Skeletal muscle satellite cell (primary cell): ENCODE measurements at regions not wholly inside any gene's neighbourhood (a gene's known extent, or its start where the extent isn't known, plus 50 kb on each side); places are given as distances from the start of the nearest gene placed in this dataset.
A peak's percentile ranks its signal among the peaks of the same experiment; 100 is the strongest.

Experiments
- H3K27me3 ChIP-seq: 2 replicates; pipeline ENCODE4 v1.7.0; 2013; ENCODE audit warnings: low read length; ENCODE audit not compliant: control insufficient read depth, insufficient read depth
- H3K36me3 ChIP-seq: 2 replicates; pipeline ENCODE4 v1.7.0; 2013; ENCODE audit warnings: mild to moderate bottlenecking, control low read depth, low read length; ENCODE audit not compliant: insufficient read depth
- H3K4me1 ChIP-seq: 2 replicates; pipeline ENCODE4 v1.7.0; 2013; ENCODE audit warnings: low read length; ENCODE audit not compliant: control insufficient read depth, insufficient read depth
- H3K4me2 ChIP-seq: 2 replicates; pipeline ENCODE4 v1.7.0; 2013; ENCODE audit warnings: mild to moderate bottlenecking, low read length
- H3K4me3 ChIP-seq: 2 replicates; pipeline ENCODE4 v1.7.0; 2013; ENCODE audit warnings: low read length
- H3K9ac ChIP-seq: 2 replicates; pipeline ENCODE4 v1.7.0; 2013; ENCODE audit warnings: mild to moderate bottlenecking, low read depth, low read length, moderate library complexity
- H3K9me3 ChIP-seq: replicated peaks from 2 replicates; pipeline ENCODE4 v1.7.0; 2013; ENCODE audit warnings: mild to moderate bottlenecking, control low read depth, low read length

GRCh38 chr10:106454233-106454632 lies 710.3 kb downstream of the SORCS1 start:
- no peaks in the 10 kb centered on the region for H3K27me3 ChIP-seq
- no peaks in the 10 kb centered on the region for H3K4me1 ChIP-seq
- H3K4me3 ChIP-seq, result no peak overlapping the region
- H3K4me2 ChIP-seq, result no peak overlapping the region
- no peaks in the 10 kb centered on the region for H3K9me3 ChIP-seq
- no peak overlapping the region for H3K9ac ChIP-seq
- no peaks in the 10 kb centered on the region for H3K36me3 ChIP-seq

- H3K4me2 ChIP-seq, result no peak overlapping the region
- no peaks in the 10 kb centered on the region for H3K27me3 ChIP-seq
- H3K36me3 ChIP-seq, result no peaks in the 10 kb centered on the region
- H3K4me1 ChIP-seq, result no peaks in the 10 kb centered on the region
- H3K4me3 ChIP-seq, result no peak overlapping the region
- H3K9me3 ChIP-seq, result no peaks in the 10 kb centered on the region
- no peak overlapping the region for H3K9ac ChIP-seq
Observed at GRCh38 chr10:106450966-106451365, 713.5 kb downstream of the SORCS1 start.

DNA sequence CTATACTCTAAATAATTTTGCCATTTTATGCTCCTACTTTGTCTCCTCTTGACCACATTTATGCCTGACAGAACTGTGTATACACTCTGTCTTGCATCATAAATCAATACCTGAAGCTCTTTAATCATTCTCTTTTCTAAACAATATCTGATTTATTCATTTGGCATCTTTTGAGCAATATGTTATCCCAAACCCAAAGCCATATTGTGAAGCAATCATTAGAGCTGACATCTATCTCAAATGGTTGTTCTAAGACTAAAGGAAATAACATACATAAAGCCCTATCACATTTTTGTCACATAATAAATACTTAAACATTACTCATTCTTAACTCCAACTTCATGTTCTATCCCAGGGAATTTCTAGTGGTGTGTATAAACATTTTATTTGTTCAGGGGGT lies 717.6 kb downstream of the SORCS1 start:
- H3K4me3 ChIP-seq, result no peak overlapping the region
- H3K4me1 ChIP-seq, result no peaks in the 10 kb centered on the region
- H3K9me3 ChIP-seq, result peaks cover 3% of the 10 kb centered on the region
- no peaks in the 10 kb centered on the region for H3K27me3 ChIP-seq
- no peaks in the 10 kb centered on the region for H3K36me3 ChIP-seq
- no peak overlapping the region for H3K9ac ChIP-seq
- no peak overlapping the region for H3K4me2 ChIP-seq

- no peak overlapping the region for H3K4me3 ChIP-seq
- no peak overlapping the region for H3K9ac ChIP-seq
- H3K4me2 ChIP-seq, result no peak overlapping the region
- H3K36me3 ChIP-seq, result no peaks in the 10 kb centered on the region
- H3K27me3 ChIP-seq, result no peaks in the 10 kb centered on the region
- peaks cover 3% of the 10 kb centered on the region for H3K9me3 ChIP-seq
- H3K4me1 ChIP-seq, result no peaks in the 10 kb centered on the region
Observed at GRCh38 chr10:106442223-106442622, 722.3 kb downstream of the SORCS1 start.

- no peaks in the 10 kb centered on the region for H3K4me1 ChIP-seq
- no peaks in the 10 kb centered on the region for H3K36me3 ChIP-seq
- H3K4me2 ChIP-seq, result no peak overlapping the region
- H3K9me3 ChIP-seq, result peaks cover 3% of the 10 kb centered on the region
- no peak overlapping the region for H3K9ac ChIP-seq
- H3K4me3 ChIP-seq, result no peak overlapping the region
- no peaks in the 10 kb centered on the region for H3K27me3 ChIP-seq
Observed at GRCh38 chr10:106440767-106441166, 723.7 kb downstream of the SORCS1 start.

DNA sequence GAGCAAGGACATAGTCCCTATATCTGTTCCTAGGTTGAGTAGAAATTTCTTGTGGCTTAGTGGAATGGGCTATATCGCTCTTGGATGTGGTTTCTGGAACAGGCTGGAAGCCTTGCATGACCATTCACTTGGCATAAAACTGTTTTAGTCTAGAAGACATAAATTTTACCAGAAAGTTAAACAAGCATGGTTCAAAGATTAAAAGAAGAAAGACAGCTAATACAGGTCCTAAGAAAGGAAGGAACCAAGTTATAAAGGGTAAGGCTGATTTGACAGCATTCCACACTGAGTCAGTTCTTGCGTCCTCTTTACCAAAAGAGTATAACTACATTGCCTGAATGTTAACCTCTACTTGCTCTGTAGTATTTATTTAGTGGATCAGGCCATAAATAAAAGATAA lies 724.2 kb downstream of the SORCS1 start:
- Histone ChIP-seq H3K9ac (no peak overlapping the region), H3K4me3 (no peak overlapping the region), H3K27me3 (no peaks in the 10 kb centered on the region), H3K4me1 (no peaks in the 10 kb centered on the region), H3K36me3 (no peaks in the 10 kb centered on the region), H3K9me3 (peaks cover 3% of the 10 kb centered on the region), H3K4me2 (no peak overlapping the region)

- no peaks in the 10 kb centered on the region for H3K4me1 ChIP-seq
- no peaks in the 10 kb centered on the region for H3K36me3 ChIP-seq
- no peaks in the 10 kb centered on the region for H3K27me3 ChIP-seq
- H3K4me3 ChIP-seq, result no peak overlapping the region
- no peak overlapping the region for H3K4me2 ChIP-seq
- peaks cover 3% of the 10 kb centered on the region for H3K9me3 ChIP-seq
- no peak overlapping the region for H3K9ac ChIP-seq
Observed at GRCh38 chr10:106439366-106439765, 725.1 kb downstream of the SORCS1 start.

DNA sequence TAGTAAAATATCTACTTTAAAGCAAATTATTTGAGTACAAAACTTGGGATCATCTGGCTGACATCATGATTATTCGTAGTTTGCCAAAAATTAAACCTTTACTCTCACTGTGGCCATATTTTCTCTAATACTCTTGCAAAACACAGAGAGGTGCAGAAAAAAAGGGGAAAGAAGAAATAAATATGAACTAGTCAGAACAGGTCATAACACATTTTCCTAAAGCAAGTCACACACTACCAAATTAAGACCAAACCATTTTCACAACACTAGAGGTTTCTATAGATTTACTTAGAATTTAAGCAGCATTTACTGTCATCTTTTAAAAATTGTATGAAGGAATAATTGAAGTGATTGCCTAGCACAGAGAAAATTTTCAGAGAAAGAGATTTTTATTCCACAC lies 726.1 kb downstream of the SORCS1 start:
- H3K9me3 ChIP-seq, result peaks cover 3% of the 10 kb centered on the region
- no peak overlapping the region for H3K9ac ChIP-seq
- H3K4me1 ChIP-seq, result no peaks in the 10 kb centered on the region
- H3K4me3 ChIP-seq, result no peak overlapping the region
- no peaks in the 10 kb centered on the region for H3K27me3 ChIP-seq
- no peaks in the 10 kb centered on the region for H3K36me3 ChIP-seq
- H3K4me2 ChIP-seq, result no peak overlapping the region

GRCh38 chr10:106436123-106436715 lies 728.3 kb downstream of the SORCS1 start:
- H3K36me3 ChIP-seq, result no peaks in the 10 kb centered on the region
- no peak overlapping the region for H3K9ac ChIP-seq
- no peaks in the 10 kb centered on the region for H3K9me3 ChIP-seq
- H3K4me1 ChIP-seq, result no peaks in the 10 kb centered on the region
- H3K4me2 ChIP-seq, result no peak overlapping the region
- H3K27me3 ChIP-seq, result no peaks in the 10 kb centered on the region
- no peak overlapping the region for H3K4me3 ChIP-seq

- Histone ChIP-seq H3K4me2 (no peak overlapping the region), H3K4me1 (no peaks in the 10 kb centered on the region), H3K4me3 (no peak overlapping the region), H3K36me3 (no peaks in the 10 kb centered on the region), H3K27me3 (no peaks in the 10 kb centered on the region), H3K9ac (no peak overlapping the region), H3K9me3 (no peaks in the 10 kb centered on the region)
Observed at GRCh38 chr10:106435081-106435480, 729.4 kb downstream of the SORCS1 start.

GRCh38 chr10:106424981-106425380 lies 739.5 kb downstream of the SORCS1 start:
- Histone ChIP-seq H3K36me3 (no peaks in the 10 kb centered on the region), H3K4me2 (no peak overlapping the region), H3K9ac (peak overlapping the region; percentile 48), H3K9me3 (no peaks in the 10 kb centered on the region), H3K4me1 (peaks cover 14% of the 10 kb centered on the region), H3K4me3 (no peak overlapping the region), H3K27me3 (no peaks in the 10 kb centered on the region)

DNA sequence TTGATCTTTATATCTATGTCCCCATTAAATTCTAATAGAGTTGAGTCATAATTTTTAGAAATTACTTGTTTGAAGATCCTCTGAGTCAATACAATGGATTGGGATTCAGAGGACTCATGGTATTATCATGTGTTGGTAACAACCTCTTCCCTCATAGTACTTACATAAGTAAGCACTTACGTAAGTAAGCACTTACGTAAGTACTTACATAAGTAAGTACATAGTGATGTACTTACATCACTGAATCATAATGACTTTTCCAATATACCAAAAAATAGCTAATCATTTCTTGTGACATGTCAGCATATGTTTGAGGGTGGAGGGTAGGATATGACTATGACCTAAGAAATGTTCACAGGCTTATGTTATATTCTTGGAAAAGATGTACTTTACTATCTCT lies 740.5 kb downstream of the SORCS1 start:
- Histone ChIP-seq H3K4me1 (peaks cover 14% of the 10 kb centered on the region), H3K4me2 (no peak overlapping the region), H3K4me3 (no peak overlapping the region), H3K36me3 (no peaks in the 10 kb centered on the region), H3K9ac (peak overlapping the region; percentile 48), H3K27me3 (no peaks in the 10 kb centered on the region), H3K9me3 (no peaks in the 10 kb centered on the region)
